SK-N-SH (cell line): ENCODE measurements at regions not wholly inside any gene's neighbourhood (a gene's known extent, or its start where the extent isn't known, plus 50 kb on each side); places are given as distances from the start of the nearest gene placed in this dataset.

Experiments
- CTCF ChIA-PET: fragments of 300-600, 350-600 bp; formaldehyde crosslinking; extraction: SDS; loops from one replicate; lab custom pipeline; 2021; lab: Yijun Ruan, JAX
- POLR2A ChIA-PET: fragments of 350-600 bp; sonication (Branson Sonifier 250); formaldehyde crosslinking; extraction: SDS; loops from one replicate; lab custom pipeline; 2020; ENCODE audit warnings: antibody characterized with exemption, inconsistent platforms; lab: Yijun Ruan, JAX
- DNase-seq: peaks from one replicate; pipeline ENCODE4 v3.0.0; 2012
- H2AFZ ChIP-seq: fragments of 200-600 bp; sonication (generic); 2 replicates; pipeline ENCODE4 v1.8.1; 2016; ENCODE audit warnings: antibody characterized with exemption, mild to moderate bottlenecking, low read depth
- H3F3A ChIP-seq: fragments of 200-600 bp; sonication (generic); replicated peaks from 2 replicates; pipeline ENCODE3; 2016; ENCODE audit warnings: antibody characterized with exemption, mild to moderate bottlenecking; ENCODE audit not compliant: insufficient read depth
- H3K27ac ChIP-seq, 2 experiments: fragments of 200-500 bp in 1 of 2; fragments of 200-600 bp in 1 of 2; sonication (Bioruptor generic) in 1 of 2; sonication (generic), shearing (Covaris generic) in 1 of 2; 2 replicates each; pipeline versions ENCODE4 v1.5.1 to v1.6.1; 2014 to 2016; ENCODE audit warnings: low read depth in 2 of 2, inconsistent platforms in 1 of 2, low read length in 1 of 2, mild to moderate bottlenecking in 1 of 2, mixed read lengths in 1 of 2
- H3K27me3 ChIP-seq: fragments of 200-600 bp; sonication (generic), shearing (Covaris generic); 2 replicates; pipeline ENCODE4 v1.6.1; 2016; ENCODE audit warnings: mixed run types; ENCODE audit not compliant: insufficient read depth
- H3K36me3 ChIP-seq, 2 experiments: fragments of 200-500 bp in 1 of 2; fragments of 200-600 bp in 1 of 2; sonication (Bioruptor generic) in 1 of 2; sonication (generic) in 1 of 2; replicated peaks in 1 of 2; 2 replicates each; pipeline versions ENCODE3 to v1.5.1; 2014 to 2016; ENCODE audit warnings: low read length in 1 of 2, mild to moderate bottlenecking in 1 of 2; ENCODE audit not compliant: insufficient read depth in 2 of 2, control insufficient read depth in 1 of 2
- H3K4me1 ChIP-seq, 2 experiments: fragments of 200-500 bp in 1 of 2; fragments of 200-600 bp in 1 of 2; sonication (Bioruptor generic) in 1 of 2; sonication (generic), shearing (Covaris generic) in 1 of 2; 2 replicates each; pipeline versions ENCODE4 v1.5.1 to v1.6.1; 2014 to 2016; ENCODE audit warnings: low read depth in 1 of 2, low read length in 1 of 2, mixed run types in 1 of 2; ENCODE audit not compliant: insufficient read depth in 2 of 2, control insufficient read depth in 1 of 2
- H3K4me2 ChIP-seq: fragments of 200-600 bp; sonication (generic), shearing (Covaris generic); 2 replicates; pipeline ENCODE4 v1.6.1; 2017; ENCODE audit warnings: mixed run types
- H3K4me3 ChIP-seq, 2 experiments: fragments of 200-500 bp in 1 of 2; fragments of 200-600 bp in 1 of 2; sonication (Bioruptor generic) in 1 of 2; sonication (generic), shearing (Covaris generic) in 1 of 2; 2 replicates each; pipeline versions ENCODE4 v1.5.1 to v1.8.1; 2014 to 2016; ENCODE audit warnings: low read depth in 2 of 2, inconsistent platforms in 1 of 2, low read length in 1 of 2, mild to moderate bottlenecking in 1 of 2, mixed read lengths in 1 of 2, moderate library complexity in 1 of 2
- H3K79me2 ChIP-seq: fragments of 200-600 bp; sonication (generic); 2 replicates; pipeline ENCODE4 v1.8.1; 2017; ENCODE audit warnings: mild to moderate bottlenecking; ENCODE audit not compliant: insufficient read depth
- H3K9ac ChIP-seq: fragments of 200-600 bp; sonication (generic); 2 replicates; pipeline ENCODE4 v1.6.1; 2017; ENCODE audit warnings: mixed run types
- H3K9me2 ChIP-seq: fragments of 200-600 bp; sonication (generic); 2 replicates; pipeline ENCODE4 v1.6.1; 2017; ENCODE audit warnings: mixed run types
- H3K9me3 ChIP-seq: fragments of 200-600 bp; sonication (generic); 2 replicates; pipeline ENCODE4 v1.6.1; 2017; ENCODE audit warnings: mixed run types, mild to moderate bottlenecking, moderate library complexity
- H4K20me1 ChIP-seq: fragments of 200-600 bp; sonication (generic); 2 replicates; pipeline ENCODE4 v1.6.1; 2017; ENCODE audit warnings: mild to moderate bottlenecking, mixed run types; ENCODE audit not compliant: insufficient read depth
- CHD2 ChIP-seq: fragments of 150-350 bp; IDR thresholded peaks from 2 replicates; pipeline ENCODE4 v1.6.1; 2018; ENCODE audit warnings: low read length; ENCODE audit not compliant: partially characterized antibody
- EZH2phosphoT487 ChIP-seq: fragments of 200-600 bp; sonication (generic); IDR thresholded peaks from 2 replicates; pipeline ENCODE4 v1.6.1; 2017; ENCODE audit warnings: low read depth, mixed run types, mild to moderate bottlenecking, antibody characterized with exemption, moderate library complexity, borderline replicate concordance
- FOSL2 ChIP-seq: IDR thresholded peaks from 2 replicates; pipeline ENCODE4 v1.4.0; 2012; ENCODE audit warnings: low read depth, mild to moderate bottlenecking, moderate library complexity, borderline replicate concordance
- FOXJ3 ChIP-seq: sonication (generic); formaldehyde crosslinking; IDR thresholded peaks from 2 replicates; pipeline ENCODE4 v1.5.1; 2020; ENCODE audit warnings: mild to moderate bottlenecking, missing genetic modification reagents
- FOXM1 ChIP-seq: IDR thresholded peaks from 2 replicates; pipeline ENCODE4 v1.4.0; 2012; ENCODE audit warnings: low read depth, mild to moderate bottlenecking
- GABPA ChIP-seq: IDR thresholded peaks from 2 replicates; pipeline ENCODE4 v1.4.0; 2012; ENCODE audit warnings: low read depth, mild to moderate bottlenecking
- GATA2 ChIP-seq: sonication (generic); formaldehyde crosslinking; IDR thresholded peaks from 2 replicates; pipeline ENCODE4 v1.5.0; 2020; ENCODE audit warnings: mild to moderate bottlenecking, missing genetic modification reagents
- JUND ChIP-seq: IDR thresholded peaks from 2 replicates; pipeline ENCODE4 v1.4.0; 2012
- MXI1 ChIP-seq: IDR thresholded peaks from 2 replicates; pipeline ENCODE4 v1.6.1; 2012; ENCODE audit warnings: mild to moderate bottlenecking, low read depth, low read length, improper control_type of control experiment
- NFIC ChIP-seq: IDR thresholded peaks from 2 replicates; pipeline ENCODE4 v1.4.0; 2012; ENCODE audit warnings: borderline replicate concordance
- NRF1 ChIP-seq: IDR thresholded peaks from 2 replicates; pipeline ENCODE4 v1.6.1; 2012; ENCODE audit warnings: low read depth, mild to moderate bottlenecking, low read length
- POLR2AphosphoS5 ChIP-seq: IDR thresholded peaks from 2 replicates; pipeline ENCODE4 v1.6.1; 2012; ENCODE audit warnings: low read depth, low read length
- RAD21 ChIP-seq: IDR thresholded peaks from 2 replicates; pipeline ENCODE4 v1.6.1; 2012; ENCODE audit warnings: mild to moderate bottlenecking, low read length
- RCOR1 ChIP-seq: fragments of 150-350 bp; IDR thresholded peaks from 2 replicates; pipeline ENCODE4 v1.6.1; 2017; ENCODE audit warnings: antibody characterized with exemption, low read length
- RXRA ChIP-seq: IDR thresholded peaks from 2 replicates; pipeline ENCODE4 v1.4.0; 2012; ENCODE audit warnings: low read depth, mild to moderate bottlenecking, borderline replicate concordance
- SIN3A ChIP-seq: IDR thresholded peaks from 2 replicates; pipeline ENCODE4 v1.6.1; 2012; ENCODE audit warnings: low read depth, mild to moderate bottlenecking, low read length, moderate library complexity, borderline replicate concordance
- SMC3 ChIP-seq: IDR thresholded peaks from 2 replicates; pipeline ENCODE4 v1.6.1; 2012; ENCODE audit warnings: low read depth, low read length, improper control_type of control experiment
- TCF12 ChIP-seq: IDR thresholded peaks from 2 replicates; pipeline ENCODE4 v1.4.0; 2012
- YY1 ChIP-seq: IDR thresholded peaks from 2 replicates; pipeline ENCODE4 v1.4.0; 2012; ENCODE audit warnings: low read depth, mild to moderate bottlenecking
- WGBS: methylation state at CpG from one replicate; pipeline ENCODE4 v1.1.6; 2017; ENCODE audit warnings: low lambda C conversion rate; 5-methylcytosine and 5-hydroxymethylcytosine counted together
- TF ChIP-seq, protein P1 (sequence below): IDR thresholded peaks from 2 replicates; pipeline ENCODE4 v1.4.0; 2012; ENCODE audit warnings: low read depth, borderline replicate concordance
- TF ChIP-seq, protein P2 (sequence below): fragments of 150-350 bp; IDR thresholded peaks from 2 replicates; pipeline ENCODE4 v1.6.1; 2016; ENCODE audit warnings: mild to moderate bottlenecking, low read depth, low read length
- TF ChIP-seq, protein P3 (sequence below): IDR thresholded peaks from 2 replicates; pipeline ENCODE4 v1.6.1; 2012; ENCODE audit warnings: mild to moderate bottlenecking, low read depth, low read length, moderate library complexity
- TF ChIP-seq, protein P4 (sequence below): IDR thresholded peaks from 2 replicates; pipeline ENCODE4 v1.4.0; 2012; ENCODE audit warnings: low read depth, borderline replicate concordance
- TF ChIP-seq, protein P5 (sequence below): IDR thresholded peaks from 2 replicates; pipeline ENCODE4 v1.4.0; 2012; ENCODE audit warnings: low read depth
- TF ChIP-seq, protein P6 (sequence below): IDR thresholded peaks from 2 replicates; pipeline ENCODE4; 2012

DNA sequence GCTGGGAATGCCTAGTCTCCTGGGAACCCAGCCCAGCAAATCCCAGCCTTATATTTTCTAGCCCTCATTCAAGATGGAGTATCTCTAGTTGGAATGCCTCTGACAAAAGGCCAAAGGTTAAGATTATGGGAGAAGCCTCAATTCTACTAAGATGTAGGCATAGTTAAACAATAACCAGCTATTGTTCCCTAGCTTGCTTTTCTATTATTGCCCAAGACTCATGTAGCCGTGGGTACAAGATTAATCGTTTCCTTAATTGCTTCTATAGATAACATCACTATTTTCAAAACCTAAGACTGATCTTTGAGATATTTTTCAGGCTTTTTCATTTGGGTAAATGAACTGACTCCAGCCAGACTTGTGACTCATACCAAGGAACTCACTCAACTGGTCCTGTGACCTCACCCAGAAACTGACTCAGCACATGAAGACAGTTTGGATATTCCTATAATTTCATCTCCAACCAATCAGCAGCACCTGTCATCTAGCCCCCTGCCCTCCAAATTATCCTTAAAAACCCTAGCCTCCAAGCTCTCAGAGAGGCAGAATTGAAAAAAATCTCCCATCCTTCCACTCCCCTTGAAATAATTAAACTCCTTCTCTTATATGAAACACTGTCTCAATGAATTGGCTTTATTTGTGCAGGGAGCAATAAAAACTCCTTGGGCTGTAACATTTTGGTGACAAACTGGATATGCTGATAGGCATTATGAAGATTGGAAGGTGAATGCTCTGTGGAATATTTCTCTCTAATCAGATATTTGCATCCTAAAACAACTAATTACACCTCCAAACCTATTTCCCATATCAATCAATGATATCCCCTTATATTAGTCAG lies 589.0 kb downstream of the C12orf50 start:
- H3F3A ChIP-seq = peaks cover 17% of the 10 kb centered on the region
- CTCF ChIA-PET = interaction anchor here (0.9 kb wide), 2 partner anchors 24 to 81 kb away, joined by 3 read pairs; no protein-coding TSS in a partner anchor
- H4K20me1 ChIP-seq = no peaks in the 10 kb centered on the region
- H2AFZ ChIP-seq = peak overlapping the region; percentile 47; the same call in 1 of the 2 replicates
- 5% methylated on average over 2 of the region's 2 CpGs for WGBS
- peak overlapping the region; percentile 64 to 94; a peak in 3 of 4 replicates for H3K27ac ChIP-seq
- no peak for DNase-seq
- H3K4me3 ChIP-seq = no peak overlapping the region
- POLR2A ChIA-PET = no interaction called here
- H3K4me2 ChIP-seq = peak overlapping the region; percentile 17; the same call in 1 of the 2 replicates
- no peaks in the 10 kb centered on the region for H3K27me3 ChIP-seq
- no peak overlapping the region; the same call in 1 of the 2 replicates for H3K9ac ChIP-seq
- H3K4me1 ChIP-seq = peaks cover 0 to 17% of the 10 kb centered on the region in 2 experiments; a peak in 2 of 4 replicates
- H3K79me2 ChIP-seq = no peaks in the 10 kb centered on the region
- H3K9me2 ChIP-seq = no peaks in the 10 kb centered on the region
- no peaks in the 10 kb centered on the region for H3K36me3 ChIP-seq
- no peaks in the 10 kb centered on the region for H3K9me3 ChIP-seq
- TF ChIP-seq MXI1 (no peak), SIN3A (no peak), YY1 (peak; percentile 85; the same call in 1 of the 2 replicates), GABPA (no peak), CHD2 (no peak), FOXJ3 (no peak), RXRA (peak; percentile 97), GATA2 (CRISPR knock-in tag) (no peak), NFIC (peak; percentile 97), SMC3 (no peak), NRF1 (no peak), POLR2AphosphoS5 (peak; percentile 70; the same call in 1 of the 2 replicates), RCOR1 (no peak), EZH2phosphoT487 (no peak), FOSL2 (peak; percentile 97), JUND (peak; percentile 99), FOXM1 (peak; percentile 96), TCF12 (peak; percentile 97), RAD21 (no peak)
- TF ChIP-seq, protein P1, sequence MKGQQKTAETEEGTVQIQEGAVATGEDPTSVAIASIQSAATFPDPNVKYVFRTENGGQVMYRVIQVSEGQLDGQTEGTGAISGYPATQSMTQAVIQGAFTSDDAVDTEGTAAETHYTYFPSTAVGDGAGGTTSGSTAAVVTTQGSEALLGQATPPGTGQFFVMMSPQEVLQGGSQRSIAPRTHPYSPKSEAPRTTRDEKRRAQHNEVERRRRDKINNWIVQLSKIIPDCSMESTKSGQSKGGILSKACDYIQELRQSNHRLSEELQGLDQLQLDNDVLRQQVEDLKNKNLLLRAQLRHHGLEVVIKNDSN = peak; percentile 18; the same call in 1 of the 2 replicates
- TF ChIP-seq, protein P2, sequence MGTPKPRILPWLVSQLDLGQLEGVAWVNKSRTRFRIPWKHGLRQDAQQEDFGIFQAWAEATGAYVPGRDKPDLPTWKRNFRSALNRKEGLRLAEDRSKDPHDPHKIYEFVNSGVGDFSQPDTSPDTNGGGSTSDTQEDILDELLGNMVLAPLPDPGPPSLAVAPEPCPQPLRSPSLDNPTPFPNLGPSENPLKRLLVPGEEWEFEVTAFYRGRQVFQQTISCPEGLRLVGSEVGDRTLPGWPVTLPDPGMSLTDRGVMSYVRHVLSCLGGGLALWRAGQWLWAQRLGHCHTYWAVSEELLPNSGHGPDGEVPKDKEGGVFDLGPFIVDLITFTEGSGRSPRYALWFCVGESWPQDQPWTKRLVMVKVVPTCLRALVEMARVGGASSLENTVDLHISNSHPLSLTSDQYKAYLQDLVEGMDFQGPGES = no peak
- TF ChIP-seq, protein P3, sequence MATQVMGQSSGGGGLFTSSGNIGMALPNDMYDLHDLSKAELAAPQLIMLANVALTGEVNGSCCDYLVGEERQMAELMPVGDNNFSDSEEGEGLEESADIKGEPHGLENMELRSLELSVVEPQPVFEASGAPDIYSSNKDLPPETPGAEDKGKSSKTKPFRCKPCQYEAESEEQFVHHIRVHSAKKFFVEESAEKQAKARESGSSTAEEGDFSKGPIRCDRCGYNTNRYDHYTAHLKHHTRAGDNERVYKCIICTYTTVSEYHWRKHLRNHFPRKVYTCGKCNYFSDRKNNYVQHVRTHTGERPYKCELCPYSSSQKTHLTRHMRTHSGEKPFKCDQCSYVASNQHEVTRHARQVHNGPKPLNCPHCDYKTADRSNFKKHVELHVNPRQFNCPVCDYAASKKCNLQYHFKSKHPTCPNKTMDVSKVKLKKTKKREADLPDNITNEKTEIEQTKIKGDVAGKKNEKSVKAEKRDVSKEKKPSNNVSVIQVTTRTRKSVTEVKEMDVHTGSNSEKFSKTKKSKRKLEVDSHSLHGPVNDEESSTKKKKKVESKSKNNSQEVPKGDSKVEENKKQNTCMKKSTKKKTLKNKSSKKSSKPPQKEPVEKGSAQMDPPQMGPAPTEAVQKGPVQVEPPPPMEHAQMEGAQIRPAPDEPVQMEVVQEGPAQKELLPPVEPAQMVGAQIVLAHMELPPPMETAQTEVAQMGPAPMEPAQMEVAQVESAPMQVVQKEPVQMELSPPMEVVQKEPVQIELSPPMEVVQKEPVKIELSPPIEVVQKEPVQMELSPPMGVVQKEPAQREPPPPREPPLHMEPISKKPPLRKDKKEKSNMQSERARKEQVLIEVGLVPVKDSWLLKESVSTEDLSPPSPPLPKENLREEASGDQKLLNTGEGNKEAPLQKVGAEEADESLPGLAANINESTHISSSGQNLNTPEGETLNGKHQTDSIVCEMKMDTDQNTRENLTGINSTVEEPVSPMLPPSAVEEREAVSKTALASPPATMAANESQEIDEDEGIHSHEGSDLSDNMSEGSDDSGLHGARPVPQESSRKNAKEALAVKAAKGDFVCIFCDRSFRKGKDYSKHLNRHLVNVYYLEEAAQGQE = no peak
- TF ChIP-seq, protein P4, sequence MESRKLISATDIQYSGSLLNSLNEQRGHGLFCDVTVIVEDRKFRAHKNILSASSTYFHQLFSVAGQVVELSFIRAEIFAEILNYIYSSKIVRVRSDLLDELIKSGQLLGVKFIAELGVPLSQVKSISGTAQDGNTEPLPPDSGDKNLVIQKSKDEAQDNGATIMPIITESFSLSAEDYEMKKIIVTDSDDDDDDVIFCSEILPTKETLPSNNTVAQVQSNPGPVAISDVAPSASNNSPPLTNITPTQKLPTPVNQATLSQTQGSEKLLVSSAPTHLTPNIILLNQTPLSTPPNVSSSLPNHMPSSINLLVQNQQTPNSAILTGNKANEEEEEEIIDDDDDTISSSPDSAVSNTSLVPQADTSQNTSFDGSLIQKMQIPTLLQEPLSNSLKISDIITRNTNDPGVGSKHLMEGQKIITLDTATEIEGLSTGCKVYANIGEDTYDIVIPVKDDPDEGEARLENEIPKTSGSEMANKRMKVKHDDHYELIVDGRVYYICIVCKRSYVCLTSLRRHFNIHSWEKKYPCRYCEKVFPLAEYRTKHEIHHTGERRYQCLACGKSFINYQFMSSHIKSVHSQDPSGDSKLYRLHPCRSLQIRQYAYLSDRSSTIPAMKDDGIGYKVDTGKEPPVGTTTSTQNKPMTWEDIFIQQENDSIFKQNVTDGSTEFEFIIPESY = peak; percentile 61; the same call in 1 of the 2 replicates
- TF ChIP-seq, protein P5, sequence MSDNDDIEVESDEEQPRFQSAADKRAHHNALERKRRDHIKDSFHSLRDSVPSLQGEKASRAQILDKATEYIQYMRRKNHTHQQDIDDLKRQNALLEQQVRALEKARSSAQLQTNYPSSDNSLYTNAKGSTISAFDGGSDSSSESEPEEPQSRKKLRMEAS = peak; percentile 74
- TF ChIP-seq, protein P6, sequence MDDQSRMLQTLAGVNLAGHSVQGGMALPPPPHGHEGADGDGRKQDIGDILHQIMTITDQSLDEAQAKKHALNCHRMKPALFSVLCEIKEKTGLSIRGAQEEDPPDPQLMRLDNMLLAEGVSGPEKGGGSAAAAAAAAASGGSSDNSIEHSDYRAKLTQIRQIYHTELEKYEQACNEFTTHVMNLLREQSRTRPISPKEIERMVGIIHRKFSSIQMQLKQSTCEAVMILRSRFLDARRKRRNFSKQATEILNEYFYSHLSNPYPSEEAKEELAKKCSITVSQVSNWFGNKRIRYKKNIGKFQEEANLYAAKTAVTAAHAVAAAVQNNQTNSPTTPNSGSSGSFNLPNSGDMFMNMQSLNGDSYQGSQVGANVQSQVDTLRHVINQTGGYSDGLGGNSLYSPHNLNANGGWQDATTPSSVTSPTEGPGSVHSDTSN = peak; percentile 96
